ENCODE measurements at regions not wholly inside any gene's neighbourhood (a gene's known extent, or its start where the extent isn't known, plus 50 kb on each side); places are given as distances from the start of the nearest gene placed in this dataset.

GRCh38 chr2:84038866-84039265 is 420.2 kb downstream of the SUCLG1 start:
- TF ChIP-seq SMC3 (IDR thresholded peaks at IDR 0.05) (no peak), RARB (CRISPR knock-in tag; IDR thresholded peaks at IDR 0.05) (no peak), CEBPB (IDR thresholded peaks at IDR 0.05) (no peak), CTCF (IDR thresholded peaks at IDR 0.05) (no peak)
